ENCODE measurements at regions not wholly inside any gene's neighbourhood (a gene's known extent, or its start where the extent isn't known, plus 50 kb on each side); places are given as distances from the start of the nearest gene placed in this dataset.

DNA sequence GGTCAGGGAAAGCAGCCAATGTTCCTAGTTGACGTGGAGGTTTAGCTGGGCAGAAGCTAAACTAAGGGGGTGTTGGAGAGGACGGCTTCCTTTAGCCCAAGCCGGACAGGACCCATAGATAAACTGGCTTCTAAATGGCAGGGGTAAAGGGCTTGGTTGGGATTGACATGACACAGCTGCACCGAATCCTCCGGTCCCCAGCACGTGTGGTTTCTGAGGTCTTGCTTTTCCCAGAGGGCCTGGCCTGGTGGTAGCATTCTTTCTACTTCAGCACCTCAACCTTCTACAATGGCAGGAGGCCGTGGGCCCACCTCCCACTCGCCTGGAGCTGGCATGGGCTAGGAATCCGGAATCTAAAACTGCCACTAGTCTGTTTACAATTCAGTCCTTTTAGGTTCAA lies 163.0 kb downstream of the FGF9 start:
- TF ChIP-seq, protein P1, sequence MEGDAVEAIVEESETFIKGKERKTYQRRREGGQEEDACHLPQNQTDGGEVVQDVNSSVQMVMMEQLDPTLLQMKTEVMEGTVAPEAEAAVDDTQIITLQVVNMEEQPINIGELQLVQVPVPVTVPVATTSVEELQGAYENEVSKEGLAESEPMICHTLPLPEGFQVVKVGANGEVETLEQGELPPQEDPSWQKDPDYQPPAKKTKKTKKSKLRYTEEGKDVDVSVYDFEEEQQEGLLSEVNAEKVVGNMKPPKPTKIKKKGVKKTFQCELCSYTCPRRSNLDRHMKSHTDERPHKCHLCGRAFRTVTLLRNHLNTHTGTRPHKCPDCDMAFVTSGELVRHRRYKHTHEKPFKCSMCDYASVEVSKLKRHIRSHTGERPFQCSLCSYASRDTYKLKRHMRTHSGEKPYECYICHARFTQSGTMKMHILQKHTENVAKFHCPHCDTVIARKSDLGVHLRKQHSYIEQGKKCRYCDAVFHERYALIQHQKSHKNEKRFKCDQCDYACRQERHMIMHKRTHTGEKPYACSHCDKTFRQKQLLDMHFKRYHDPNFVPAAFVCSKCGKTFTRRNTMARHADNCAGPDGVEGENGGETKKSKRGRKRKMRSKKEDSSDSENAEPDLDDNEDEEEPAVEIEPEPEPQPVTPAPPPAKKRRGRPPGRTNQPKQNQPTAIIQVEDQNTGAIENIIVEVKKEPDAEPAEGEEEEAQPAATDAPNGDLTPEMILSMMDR (IDR thresholded peaks at IDR 0.05): no peak
- no peak for TF ChIP-seq POLR2A (IDR thresholded peaks at IDR 0.05)
